ENCODE measurements at regions not wholly inside any gene's neighbourhood (a gene's known extent, or its start where the extent isn't known, plus 50 kb on each side); places are given as distances from the start of the nearest gene placed in this dataset.

- no peak for TF ChIP-seq TEAD4 (IDR thresholded peaks at IDR 0.05)
- TF ChIP-seq ZBTB7A (IDR thresholded peaks at IDR 0.05; ENCODE audit: low read depth), result no peak
- TF ChIP-seq YY1 (IDR thresholded peaks at IDR 0.05; ENCODE audit: low read depth), result no peak
- no peak for TF ChIP-seq NFIC (IDR thresholded peaks at IDR 0.05)
- TF ChIP-seq TAF1 (IDR thresholded peaks at IDR 0.05; ENCODE audit: low read depth), result no peak
- no peak for TF ChIP-seq EGR1 (IDR thresholded peaks at IDR 0.05)
- TF ChIP-seq FOXM1 (IDR thresholded peaks at IDR 0.05; ENCODE audit: borderline replicate concordance, low read depth), result no peak
- no peak for TF ChIP-seq MAX (IDR thresholded peaks at IDR 0.05)
- TF ChIP-seq, protein P1, sequence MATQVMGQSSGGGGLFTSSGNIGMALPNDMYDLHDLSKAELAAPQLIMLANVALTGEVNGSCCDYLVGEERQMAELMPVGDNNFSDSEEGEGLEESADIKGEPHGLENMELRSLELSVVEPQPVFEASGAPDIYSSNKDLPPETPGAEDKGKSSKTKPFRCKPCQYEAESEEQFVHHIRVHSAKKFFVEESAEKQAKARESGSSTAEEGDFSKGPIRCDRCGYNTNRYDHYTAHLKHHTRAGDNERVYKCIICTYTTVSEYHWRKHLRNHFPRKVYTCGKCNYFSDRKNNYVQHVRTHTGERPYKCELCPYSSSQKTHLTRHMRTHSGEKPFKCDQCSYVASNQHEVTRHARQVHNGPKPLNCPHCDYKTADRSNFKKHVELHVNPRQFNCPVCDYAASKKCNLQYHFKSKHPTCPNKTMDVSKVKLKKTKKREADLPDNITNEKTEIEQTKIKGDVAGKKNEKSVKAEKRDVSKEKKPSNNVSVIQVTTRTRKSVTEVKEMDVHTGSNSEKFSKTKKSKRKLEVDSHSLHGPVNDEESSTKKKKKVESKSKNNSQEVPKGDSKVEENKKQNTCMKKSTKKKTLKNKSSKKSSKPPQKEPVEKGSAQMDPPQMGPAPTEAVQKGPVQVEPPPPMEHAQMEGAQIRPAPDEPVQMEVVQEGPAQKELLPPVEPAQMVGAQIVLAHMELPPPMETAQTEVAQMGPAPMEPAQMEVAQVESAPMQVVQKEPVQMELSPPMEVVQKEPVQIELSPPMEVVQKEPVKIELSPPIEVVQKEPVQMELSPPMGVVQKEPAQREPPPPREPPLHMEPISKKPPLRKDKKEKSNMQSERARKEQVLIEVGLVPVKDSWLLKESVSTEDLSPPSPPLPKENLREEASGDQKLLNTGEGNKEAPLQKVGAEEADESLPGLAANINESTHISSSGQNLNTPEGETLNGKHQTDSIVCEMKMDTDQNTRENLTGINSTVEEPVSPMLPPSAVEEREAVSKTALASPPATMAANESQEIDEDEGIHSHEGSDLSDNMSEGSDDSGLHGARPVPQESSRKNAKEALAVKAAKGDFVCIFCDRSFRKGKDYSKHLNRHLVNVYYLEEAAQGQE (IDR thresholded peaks at IDR 0.05; ENCODE audit: low read depth), result no peak
- TF ChIP-seq EP300 (IDR thresholded peaks at IDR 0.05; ENCODE audit: borderline replicate concordance), result no peak
- TF ChIP-seq RAD21 (IDR thresholded peaks at IDR 0.05; ENCODE audit: low read depth), result no peak
- no peak for TF ChIP-seq TCF12 (IDR thresholded peaks at IDR 0.05; ENCODE audit: low read depth)
- TF ChIP-seq CEBPB (IDR thresholded peaks at IDR 0.05), result no peak
- no peak for TF ChIP-seq CREB1 (IDR thresholded peaks at IDR 0.05; ENCODE audit: low read depth)
- TF ChIP-seq, protein P2, sequence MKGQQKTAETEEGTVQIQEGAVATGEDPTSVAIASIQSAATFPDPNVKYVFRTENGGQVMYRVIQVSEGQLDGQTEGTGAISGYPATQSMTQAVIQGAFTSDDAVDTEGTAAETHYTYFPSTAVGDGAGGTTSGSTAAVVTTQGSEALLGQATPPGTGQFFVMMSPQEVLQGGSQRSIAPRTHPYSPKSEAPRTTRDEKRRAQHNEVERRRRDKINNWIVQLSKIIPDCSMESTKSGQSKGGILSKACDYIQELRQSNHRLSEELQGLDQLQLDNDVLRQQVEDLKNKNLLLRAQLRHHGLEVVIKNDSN (IDR thresholded peaks at IDR 0.05), result no peak
Observed at GRCh38 chr14:46496409-46496808, 155.2 kb downstream of the RPL10L start.

DNA sequence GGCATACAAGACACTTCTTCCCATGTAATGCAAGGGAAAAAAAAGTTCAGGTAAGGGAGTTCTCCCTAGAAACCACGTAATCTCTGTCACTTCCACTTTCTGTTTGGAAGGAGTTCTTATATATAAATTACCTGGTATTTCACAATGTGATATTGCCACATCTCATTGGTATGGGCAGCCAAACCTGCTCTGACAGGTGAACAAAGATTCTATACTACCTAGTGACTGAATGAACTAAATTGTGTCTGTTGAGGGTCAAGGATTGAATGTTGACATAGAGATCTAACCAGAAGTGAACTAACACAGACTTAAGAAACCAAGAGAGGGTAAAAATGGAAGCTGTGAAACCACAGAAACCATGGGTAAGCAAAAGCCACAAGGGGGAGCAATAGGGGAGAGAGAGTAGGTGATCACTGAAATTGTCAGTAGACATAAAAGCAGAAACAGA is 161.3 kb downstream of the RPL10L start:
- TF ChIP-seq RAD21 (IDR thresholded peaks at IDR 0.05; ENCODE audit: low read depth), result peak; percentile 47
- no peak for TF ChIP-seq NFIC (IDR thresholded peaks at IDR 0.05)
- TF ChIP-seq MAX (IDR thresholded peaks at IDR 0.05), result no peak
- no peak for TF ChIP-seq TAF1 (IDR thresholded peaks at IDR 0.05; ENCODE audit: low read depth)
- TF ChIP-seq EP300 (IDR thresholded peaks at IDR 0.05; ENCODE audit: borderline replicate concordance), result no peak
- TF ChIP-seq ZBTB7A (IDR thresholded peaks at IDR 0.05; ENCODE audit: low read depth), result no peak
- TF ChIP-seq CREB1 (IDR thresholded peaks at IDR 0.05; ENCODE audit: low read depth), result no peak

GRCh38 chr14:46488374-46488773 is 163.2 kb downstream of the RPL10L start:
- TF ChIP-seq CREB1 (IDR thresholded peaks at IDR 0.05; ENCODE audit: low read depth), result no peak
- TF ChIP-seq, protein P2 (IDR thresholded peaks at IDR 0.05), result no peak
- TF ChIP-seq, protein P1 (IDR thresholded peaks at IDR 0.05; ENCODE audit: low read depth), result no peak
- TF ChIP-seq RAD21 (IDR thresholded peaks at IDR 0.05; ENCODE audit: low read depth), result no peak
- no peak for TF ChIP-seq EGR1 (IDR thresholded peaks at IDR 0.05)
- TF ChIP-seq ZBTB7A (IDR thresholded peaks at IDR 0.05; ENCODE audit: low read depth), result no peak
- no peak for TF ChIP-seq TEAD4 (IDR thresholded peaks at IDR 0.05)
- no peak for TF ChIP-seq YY1 (IDR thresholded peaks at IDR 0.05; ENCODE audit: low read depth)
- TF ChIP-seq NFIC (IDR thresholded peaks at IDR 0.05), result no peak
- no peak for TF ChIP-seq EP300 (IDR thresholded peaks at IDR 0.05; ENCODE audit: borderline replicate concordance)

DNA sequence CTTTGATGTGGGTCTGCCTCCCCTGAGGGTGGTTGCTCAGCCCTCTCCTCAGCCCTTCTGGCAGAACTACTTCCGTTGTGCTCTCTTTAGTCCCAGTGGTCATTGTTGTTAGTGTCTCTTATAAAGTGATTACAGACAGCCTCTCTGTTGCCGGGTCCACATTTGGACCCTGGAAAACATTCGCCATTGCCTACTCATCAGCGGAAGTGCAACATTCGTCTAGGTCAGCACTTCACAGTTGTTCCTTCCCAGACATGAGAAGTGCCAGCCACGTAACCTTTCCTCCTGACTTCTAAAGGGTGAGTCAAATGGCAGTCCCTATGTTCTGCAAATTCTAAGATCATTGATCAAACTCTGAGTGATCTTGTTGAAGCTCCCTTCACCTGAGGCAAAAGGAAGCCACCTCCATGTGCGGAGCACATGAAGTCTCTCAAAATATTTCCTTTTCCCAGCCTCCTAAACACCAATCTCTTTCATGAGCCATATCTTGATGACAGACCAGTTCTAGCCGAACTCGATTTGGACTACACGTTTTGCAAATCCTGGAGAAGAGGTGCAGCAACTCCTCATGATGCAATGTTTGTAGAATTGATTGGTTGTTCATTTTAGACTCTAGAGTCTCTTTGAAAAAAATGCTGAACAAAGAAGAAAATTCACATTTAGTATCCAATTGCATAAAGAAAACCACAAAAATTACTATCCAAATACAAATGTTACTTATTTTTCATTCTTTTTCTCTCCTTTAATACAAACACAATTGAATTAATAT is 163.8 kb downstream of the RPL10L start:
- TF ChIP-seq ZBTB7A (IDR thresholded peaks at IDR 0.05; ENCODE audit: low read depth) (no peak), CEBPB (IDR thresholded peaks at IDR 0.05) (no peak), TCF12 (IDR thresholded peaks at IDR 0.05; ENCODE audit: low read depth) (no peak), MAX (IDR thresholded peaks at IDR 0.05) (no peak), RAD21 (IDR thresholded peaks at IDR 0.05; ENCODE audit: low read depth) (no peak), EGR1 (IDR thresholded peaks at IDR 0.05) (no peak), TEAD4 (IDR thresholded peaks at IDR 0.05) (no peak), TAF1 (IDR thresholded peaks at IDR 0.05; ENCODE audit: low read depth) (no peak)
- TF ChIP-seq, protein P2 (IDR thresholded peaks at IDR 0.05), result no peak

GRCh38 chr14:46482200-46482599 is 169.4 kb downstream of the RPL10L start:
- TF ChIP-seq EP300 (IDR thresholded peaks at IDR 0.05; ENCODE audit: borderline replicate concordance), result no peak
- TF ChIP-seq RAD21 (IDR thresholded peaks at IDR 0.05; ENCODE audit: low read depth), result no peak
- TF ChIP-seq TAF1 (IDR thresholded peaks at IDR 0.05; ENCODE audit: low read depth), result no peak
- no peak for TF ChIP-seq CEBPB (IDR thresholded peaks at IDR 0.05)
- TF ChIP-seq TEAD4 (IDR thresholded peaks at IDR 0.05), result no peak
- TF ChIP-seq, protein P1 (IDR thresholded peaks at IDR 0.05; ENCODE audit: low read depth), result no peak
- no peak for TF ChIP-seq MAX (IDR thresholded peaks at IDR 0.05)
- TF ChIP-seq CREB1 (IDR thresholded peaks at IDR 0.05; ENCODE audit: low read depth), result no peak
- TF ChIP-seq EGR1 (IDR thresholded peaks at IDR 0.05), result no peak
- TF ChIP-seq NFIC (IDR thresholded peaks at IDR 0.05), result no peak
- no peak for TF ChIP-seq ZBTB7A (IDR thresholded peaks at IDR 0.05; ENCODE audit: low read depth)
- no peak for TF ChIP-seq FOXM1 (IDR thresholded peaks at IDR 0.05; ENCODE audit: borderline replicate concordance, low read depth)
- TF ChIP-seq TCF12 (IDR thresholded peaks at IDR 0.05; ENCODE audit: low read depth), result no peak
- no peak for TF ChIP-seq YY1 (IDR thresholded peaks at IDR 0.05; ENCODE audit: low read depth)
- TF ChIP-seq, protein P2 (IDR thresholded peaks at IDR 0.05), result no peak
